GM12872 (cell line): ENCODE measurements at regions not wholly inside any gene's neighbourhood (a gene's known extent, or its start where the extent isn't known, plus 50 kb on each side); places are given as distances from the start of the nearest gene placed in this dataset.

ENCODE experiments used
- CTCF ChIP-seq: IDR thresholded peaks from 3 replicates; pipeline ENCODE4 v1.5.1; 2011; ENCODE audit warnings: low read depth, mild to moderate bottlenecking, low read length, moderate library complexity; ENCODE audit not compliant: insufficient read depth

GRCh38 chr3:59472541-59472940, 422.7 kb upstream of the CFAP20DC start:
- TF ChIP-seq CTCF, result no peak

GRCh38 chr3:59469948-59470723, 420.3 kb upstream of the CFAP20DC start:
- TF ChIP-seq CTCF, result no peak

- no peak for TF ChIP-seq CTCF
Measured at GRCh38 chr3:59467476-59467875, 417.7 kb upstream of the CFAP20DC start.

- no peak for TF ChIP-seq CTCF
Measured at GRCh38 chr3:59464187-59464586, 414.4 kb upstream of the CFAP20DC start.

- no peak for TF ChIP-seq CTCF
Measured at GRCh38 chr3:59463253-59463652, 413.4 kb upstream of the CFAP20DC start.

- TF ChIP-seq CTCF, result no peak
Measured at GRCh38 chr3:59460068-59460467, 410.2 kb upstream of the CFAP20DC start.

GRCh38 chr3:59456852-59457485, 407.1 kb upstream of the CFAP20DC start:
- no peak for TF ChIP-seq CTCF
